NCI-H187 (cell line): ENCODE measurements at regions not wholly inside any gene's neighbourhood (a gene's known extent, or its start where the extent isn't known, plus 50 kb on each side); places are given as distances from the start of the nearest gene placed in this dataset.

Source experiments
- DNase-seq, 2 experiments: peaks; one replicate each; lab custom pipeline; 2025; lab: John Stamatoyannopoulos, UW

- no peak for DNase-seq
Observed at GRCh38 chr3:18883571-18883970, 264.7 kb upstream of the KCNH8 start.

- DNase-seq: no peak
Observed at GRCh38 chr3:18880691-18881090, 267.6 kb upstream of the KCNH8 start.

GRCh38 chr3:18872466-18872865 lies 275.8 kb upstream of the KCNH8 start:
- DNase-seq: no peak

- DNase-seq: no peak
Observed at GRCh38 chr3:18870642-18871041, 277.7 kb upstream of the KCNH8 start.

- DNase-seq: no peak
Observed at GRCh38 chr3:18870074-18870640, 278.2 kb upstream of the KCNH8 start.

GRCh38 chr3:18868911-18869689 lies 279.2 kb upstream of the KCNH8 start:
- no peak for DNase-seq

GRCh38 chr3:18866899-18867298 lies 281.4 kb upstream of the KCNH8 start:
- DNase-seq: no peak

GRCh38 chr3:18864933-18865731 lies 283.2 kb upstream of the KCNH8 start:
- no peak for DNase-seq

GRCh38 chr3:18862077-18862476 lies 286.2 kb upstream of the KCNH8 start:
- no peak for DNase-seq

GRCh38 chr3:18861137-18861536 lies 287.2 kb upstream of the KCNH8 start:
- no peak for DNase-seq

- DNase-seq: no peak
Observed at GRCh38 chr3:18853269-18853668, 295.0 kb upstream of the KCNH8 start.

- DNase-seq: no peak
Observed at GRCh38 chr3:18847583-18848197, 300.6 kb upstream of the KCNH8 start.

- DNase-seq: no peak
Observed at GRCh38 chr3:18843983-18844382, 304.3 kb upstream of the KCNH8 start.

GRCh38 chr3:18843188-18843587 lies 305.1 kb upstream of the KCNH8 start:
- no peak for DNase-seq

- no peak for DNase-seq
Observed at GRCh38 chr3:18841422-18842343, 306.6 kb upstream of the KCNH8 start.

- DNase-seq: no peak
Observed at GRCh38 chr3:18840535-18841137, 307.7 kb upstream of the KCNH8 start.

GRCh38 chr3:18838758-18839157 lies 309.6 kb upstream of the KCNH8 start:
- no peak for DNase-seq

- DNase-seq: no peak
Observed at GRCh38 chr3:18837137-18837755, 311.1 kb upstream of the KCNH8 start.

- DNase-seq: no peak
Observed at GRCh38 chr3:18835021-18835420, 313.3 kb upstream of the KCNH8 start.

- DNase-seq: no peak
Observed at GRCh38 chr3:18830087-18830486, 318.2 kb upstream of the KCNH8 start.

- no peak for DNase-seq
Observed at GRCh38 chr3:18828637-18829036, 319.7 kb upstream of the KCNH8 start.
